Breast epithelium (tissue), 4 donors: ENCODE measurements at regions not wholly inside any gene's neighbourhood (a gene's known extent, or its start where the extent isn't known, plus 50 kb on each side); places are given as distances from the start of the nearest gene placed in this dataset.
"Not testable (repeated sequence)": the region's sequence is repeated elsewhere in the genome, so short reads cannot be mapped to it uniquely, and the experiment has no call there.

Source experiments
- DNase-seq, 2 donors: peaks; one replicate each; pipeline ENCODE4 v3.0.0-alpha.2; 2019; ENCODE audit warnings: low spot score in 2 of 2
- H3K27ac ChIP-seq, 2 donors: fragments of 200-600 bp; sonication (generic) in 1 of 2; one replicate each; pipeline ENCODE4 v1.5.1; 2016 to 2019; ENCODE audit warnings: mild to moderate bottlenecking in 1 of 2
- H3K27me3 ChIP-seq, 2 donors: fragments of 200-600 bp; sonication (generic) in 1 of 2; one replicate each; pipeline versions ENCODE4 v1.5.1 to v1.6.0; 2017 to 2019; ENCODE audit warnings: control low read depth in 1 of 2, mild to moderate bottlenecking in 1 of 2
- H3K36me3 ChIP-seq: fragments of 200-600 bp; one replicate; pipeline ENCODE4 v1.5.1; 2019
- H3K4me1 ChIP-seq, 2 donors: fragments of 200-600 bp; sonication (generic); one replicate each; pipeline ENCODE4 v1.5.1; 2016 to 2019; ENCODE audit warnings: control low read depth in 1 of 2
- H3K4me3 ChIP-seq, 3 donors: fragments of 200-600 bp; sonication (generic); 1 replicate in 2 of 3; 2 replicates in 1 of 3; pipeline ENCODE4 v1.5.1; 2016 to 2019; ENCODE audit warnings: mild to moderate bottlenecking in 3 of 3, moderate library complexity in 2 of 3
- H3K9me3 ChIP-seq, 2 donors: fragments of 200-600 bp; sonication (generic) in 1 of 2; one replicate each; pipeline ENCODE4 v1.5.1; 2016 to 2019; ENCODE audit warnings: control low read depth in 1 of 2
- POLR2A ChIP-seq: fragments of 450-650 bp; IDR thresholded peaks from one replicate; pipeline ENCODE4 v1.6.1; 2016; ENCODE audit warnings: antibody characterized with exemption, mild to moderate bottlenecking, moderate library complexity
- POLR2AphosphoS5 ChIP-seq, 3 donors: sonication (generic); formaldehyde crosslinking; IDR thresholded peaks; one replicate each; pipeline ENCODE4 v1.6.1; 2017; ENCODE audit warnings: antibody characterized with exemption in 3 of 3
- intact Hi-C: fragments of 100-400 bp; cut with DNase I; formaldehyde crosslinking; loops from one replicate; pipeline ENCODE4 v1.15.1; 2023; ENCODE audit warnings: low total_unique reads
- TF ChIP-seq, protein P1 (sequence below), 3 donors: fragments of 450-650 bp; IDR thresholded peaks; one replicate each; pipeline ENCODE4 v1.5.1; 2016 to 2017; ENCODE audit warnings: antibody characterized with exemption in 3 of 3, mild to moderate bottlenecking in 3 of 3, moderate library complexity in 3 of 3

DNA sequence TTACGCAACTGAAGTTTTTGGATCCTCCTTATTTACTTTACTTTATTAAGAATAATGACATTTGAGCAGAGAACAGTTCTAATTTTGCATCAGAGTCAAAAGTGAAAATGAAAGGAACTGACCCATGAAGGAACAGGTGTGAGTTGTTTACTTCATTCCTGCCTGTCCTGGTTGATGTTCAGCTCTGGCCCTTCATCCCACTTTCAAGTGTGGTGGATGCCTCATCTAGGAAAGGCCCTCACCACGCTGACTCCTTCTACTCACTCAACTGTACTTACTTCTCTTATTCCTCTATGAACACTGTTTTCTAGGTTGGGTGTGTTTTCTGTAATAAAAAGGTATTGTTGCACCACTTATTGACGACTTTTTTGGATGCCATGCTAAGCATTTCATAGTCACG is 61.8 kb upstream of the PLEKHG4B start:
- no peak for TF ChIP-seq POLR2A
- TF ChIP-seq POLR2AphosphoS5 (IDR thresholded peaks at IDR 0.05), result no peak
- TF ChIP-seq, protein P1, sequence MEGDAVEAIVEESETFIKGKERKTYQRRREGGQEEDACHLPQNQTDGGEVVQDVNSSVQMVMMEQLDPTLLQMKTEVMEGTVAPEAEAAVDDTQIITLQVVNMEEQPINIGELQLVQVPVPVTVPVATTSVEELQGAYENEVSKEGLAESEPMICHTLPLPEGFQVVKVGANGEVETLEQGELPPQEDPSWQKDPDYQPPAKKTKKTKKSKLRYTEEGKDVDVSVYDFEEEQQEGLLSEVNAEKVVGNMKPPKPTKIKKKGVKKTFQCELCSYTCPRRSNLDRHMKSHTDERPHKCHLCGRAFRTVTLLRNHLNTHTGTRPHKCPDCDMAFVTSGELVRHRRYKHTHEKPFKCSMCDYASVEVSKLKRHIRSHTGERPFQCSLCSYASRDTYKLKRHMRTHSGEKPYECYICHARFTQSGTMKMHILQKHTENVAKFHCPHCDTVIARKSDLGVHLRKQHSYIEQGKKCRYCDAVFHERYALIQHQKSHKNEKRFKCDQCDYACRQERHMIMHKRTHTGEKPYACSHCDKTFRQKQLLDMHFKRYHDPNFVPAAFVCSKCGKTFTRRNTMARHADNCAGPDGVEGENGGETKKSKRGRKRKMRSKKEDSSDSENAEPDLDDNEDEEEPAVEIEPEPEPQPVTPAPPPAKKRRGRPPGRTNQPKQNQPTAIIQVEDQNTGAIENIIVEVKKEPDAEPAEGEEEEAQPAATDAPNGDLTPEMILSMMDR (IDR thresholded peaks at IDR 0.05), result no peak
- H3K27me3 ChIP-seq, result no peaks in the 10 kb centered on the region
- H3K27ac ChIP-seq, result no peak overlapping the region
- no peaks in the 10 kb centered on the region for H3K36me3 ChIP-seq
- intact Hi-C loops, result no loop called here
- no peaks in the 10 kb centered on the region for H3K4me1 ChIP-seq
- H3K4me3 ChIP-seq, result no peak overlapping the region
- DNase-seq, result no peak
- no peaks in the 10 kb centered on the region for H3K9me3 ChIP-seq

DNA sequence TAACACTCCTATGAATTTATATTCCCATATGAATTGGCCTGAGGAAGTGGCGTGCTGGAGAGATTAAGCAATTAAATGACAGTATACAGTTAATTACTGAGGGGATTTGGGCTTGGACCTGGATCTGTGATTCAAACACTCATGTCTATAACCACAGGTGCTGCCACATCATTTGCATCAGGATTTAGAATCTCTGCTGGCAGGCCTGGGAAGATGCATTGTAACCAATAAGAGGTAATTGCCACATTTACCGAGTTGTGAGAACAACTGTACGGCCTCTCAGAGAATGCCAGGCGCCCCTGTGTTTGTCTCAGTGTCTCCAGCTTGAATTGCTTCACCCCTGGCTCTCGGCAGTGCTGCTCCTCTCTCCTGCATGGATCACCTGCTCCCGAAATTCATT is 61.4 kb upstream of the PLEKHG4B start:
- H3K36me3 ChIP-seq, DNase-seq, H3K4me1 ChIP-seq, intact Hi-C loops, H3K9me3 ChIP-seq, H3K4me3 ChIP-seq, H3K27me3 ChIP-seq, H3K27ac ChIP-seq: not testable (repeated sequence)

DNA sequence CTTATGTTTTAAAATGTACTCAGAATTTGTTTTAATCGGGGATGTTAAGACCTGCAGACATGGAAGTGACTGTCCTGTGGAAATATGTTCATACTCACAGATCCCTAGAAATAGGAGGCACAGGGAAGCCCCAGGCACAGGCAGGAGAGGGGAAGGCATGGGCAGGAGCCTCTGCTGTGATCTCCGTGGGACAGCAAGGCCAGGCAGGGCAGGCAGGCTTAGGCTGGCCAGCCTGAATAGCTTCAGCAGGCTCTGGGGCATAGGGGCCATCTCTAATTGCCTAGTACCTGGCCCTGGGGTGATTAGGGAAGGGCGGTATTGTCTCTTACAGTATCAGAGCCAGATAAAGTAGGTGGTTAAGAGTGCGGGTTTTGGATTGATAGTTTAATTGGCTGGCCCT is 59.8 kb upstream of the PLEKHG4B start:
- intact Hi-C loops, result no loop called here
- no peak for DNase-seq
- TF ChIP-seq, protein P1 (IDR thresholded peaks at IDR 0.05), result no peak
- TF ChIP-seq POLR2A, result no peak
- TF ChIP-seq POLR2AphosphoS5 (IDR thresholded peaks at IDR 0.05), result no peak
- Histone ChIP-seq H3K4me3 (no peak overlapping the region), H3K27me3 (no peaks in the 10 kb centered on the region), H3K9me3 (no peaks in the 10 kb centered on the region), H3K4me1 (no peaks in the 10 kb centered on the region), H3K27ac (no peak overlapping the region), H3K36me3 (no peaks in the 10 kb centered on the region)

DNA sequence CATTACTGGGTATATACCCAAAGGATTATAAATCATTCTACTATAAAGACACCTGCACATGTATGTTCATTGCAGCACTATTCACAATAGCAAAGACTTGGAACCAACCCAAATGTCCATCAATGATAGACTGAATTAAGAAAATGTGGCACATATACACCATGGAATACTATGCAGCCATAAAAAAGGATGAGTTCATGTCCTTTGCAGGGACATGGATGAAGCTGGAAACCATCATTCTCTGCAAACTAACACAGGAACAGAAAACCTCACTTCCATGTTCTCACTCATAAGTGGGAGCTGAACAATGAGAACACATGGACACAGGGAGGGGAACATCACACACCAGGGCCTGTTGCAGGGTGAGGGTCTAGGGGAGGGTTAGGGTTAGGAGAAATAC is 56.4 kb upstream of the PLEKHG4B start:
- H3K9me3 ChIP-seq, H3K4me1 ChIP-seq, H3K27me3 ChIP-seq, H3K27ac ChIP-seq, intact Hi-C loops, DNase-seq, H3K4me3 ChIP-seq, H3K36me3 ChIP-seq: not testable (repeated sequence)

DNA sequence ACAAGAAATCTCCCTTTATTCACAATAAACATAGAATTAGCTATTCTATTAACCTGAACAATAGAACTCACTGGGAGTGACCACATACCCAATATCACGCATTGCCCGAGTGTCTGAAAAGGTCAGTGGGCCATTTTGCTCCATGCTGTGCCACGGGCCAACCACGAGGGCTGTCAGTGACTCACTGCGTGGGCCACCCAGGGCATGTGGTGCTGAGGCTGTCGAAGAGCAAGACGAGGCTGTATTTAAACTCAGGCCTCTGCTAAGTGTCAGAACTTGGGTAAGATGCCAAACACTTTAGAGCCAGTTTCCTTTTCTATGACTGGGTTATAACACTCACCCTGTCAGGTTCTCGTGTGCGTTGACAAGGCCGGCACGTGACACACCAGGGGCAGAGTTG is 54.8 kb upstream of the PLEKHG4B start:
- H3K4me1 ChIP-seq, intact Hi-C loops, H3K36me3 ChIP-seq, H3K4me3 ChIP-seq, H3K27me3 ChIP-seq, H3K27ac ChIP-seq, H3K9me3 ChIP-seq, DNase-seq: not testable (repeated sequence)

DNA sequence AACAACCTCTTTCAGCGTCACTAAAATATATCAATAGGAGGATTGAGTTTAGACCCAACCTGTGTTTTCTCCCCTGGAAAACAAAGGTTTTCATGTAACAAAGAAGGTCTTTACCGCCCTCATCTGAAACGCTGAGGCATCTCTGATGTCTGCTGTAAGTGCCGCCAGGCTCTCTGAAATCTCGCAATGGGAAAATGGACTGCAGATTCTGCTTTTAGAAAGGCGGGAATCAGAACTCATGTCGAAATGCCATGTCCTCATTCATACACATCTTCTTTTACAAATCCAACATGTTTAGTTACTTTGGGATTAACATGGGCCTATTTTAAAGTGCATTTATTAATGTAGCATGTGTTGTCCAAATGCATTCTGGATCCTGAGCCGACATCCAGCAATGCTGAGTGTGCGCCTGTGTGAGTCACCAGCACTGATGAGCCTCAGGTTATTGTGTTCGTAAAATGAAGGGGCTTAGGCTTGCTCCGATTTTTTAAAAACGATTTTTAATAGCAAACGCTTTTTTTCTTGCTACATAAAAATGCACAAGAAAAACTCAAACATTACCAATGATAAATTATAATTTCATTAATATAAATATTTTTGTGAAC is 51.9 kb upstream of the PLEKHG4B start:
- H3K9me3 ChIP-seq, result no peaks in the 10 kb centered on the region
- no peaks in the 10 kb centered on the region for H3K36me3 ChIP-seq
- peaks cover 0 to 3% of the 10 kb centered on the region in 2 donors for H3K27me3 ChIP-seq
- DNase-seq, result no peak
- intact Hi-C loops, result no loop called here
- no peak for TF ChIP-seq POLR2A
- TF ChIP-seq POLR2AphosphoS5 (IDR thresholded peaks at IDR 0.05), result no peak
- TF ChIP-seq, protein P1 (IDR thresholded peaks at IDR 0.05), result no peak
- H3K27ac ChIP-seq, result no peak overlapping the region
- H3K4me1 ChIP-seq, result no peaks in the 10 kb centered on the region
- no peak overlapping the region for H3K4me3 ChIP-seq
